ENCODE measurements at regions not wholly inside any gene's neighbourhood (a gene's known extent, or its start where the extent isn't known, plus 50 kb on each side); places are given as distances from the start of the nearest gene placed in this dataset.
A peak's percentile ranks its signal among the peaks of the same experiment; 100 is the strongest.

DNA sequence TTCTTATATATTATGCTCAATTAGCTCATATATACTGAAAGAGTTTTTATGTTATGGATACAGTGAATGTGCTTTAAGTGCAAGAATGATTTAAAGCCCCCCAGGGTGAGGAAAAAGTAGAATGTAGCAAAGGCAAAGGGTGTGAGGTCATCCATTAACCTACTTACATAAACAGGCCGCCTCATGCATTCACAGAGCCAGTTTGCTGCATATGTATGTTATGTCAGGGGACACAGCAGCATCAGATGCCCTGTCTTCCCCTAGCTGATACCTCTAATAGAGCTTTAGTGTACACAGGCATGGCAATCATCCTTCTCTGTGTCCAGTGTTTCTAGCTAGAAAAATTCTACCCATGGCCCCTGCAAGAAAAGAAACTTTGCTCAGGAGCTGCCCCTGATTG is 187.8 kb upstream of the FSHR start:
- WGBS (ENCODE audit: low lambda C conversion rate): 0% methylated on average over 1 of the region's 1 CpG
- TF ChIP-seq USF2 (IDR thresholded peaks at IDR 0.05; ENCODE audit: borderline replicate concordance, low read depth, low read length) (no peak), NFIC (IDR thresholded peaks at IDR 0.05; ENCODE audit: borderline replicate concordance) (no peak), MEF2A (IDR thresholded peaks at IDR 0.05; ENCODE audit: borderline replicate concordance, low read depth) (no peak), FOSL2 (IDR thresholded peaks at IDR 0.05; ENCODE audit: borderline replicate concordance, low read depth) (no peak), SIN3A (IDR thresholded peaks at IDR 0.05; ENCODE audit: borderline replicate concordance, low read depth, low read length) (no peak), RFX5 (IDR thresholded peaks at IDR 0.05; ENCODE audit: low read length) (no peak), GATA2 (CRISPR knock-in tag; IDR thresholded peaks at IDR 0.05) (no peak), CTCF (IDR thresholded peaks at IDR 0.05) (no peak), NRF1 (IDR thresholded peaks at IDR 0.05; ENCODE audit: low read depth, low read length) (no peak), TAF1 (IDR thresholded peaks at IDR 0.05; ENCODE audit: borderline replicate concordance, low read depth, low read length) (no peak), JUND (IDR thresholded peaks at IDR 0.05) (no peak), MAX (IDR thresholded peaks at IDR 0.05; ENCODE audit: low read depth) (no peak), ELF1 (IDR thresholded peaks at IDR 0.05) (no peak), TCF12 (IDR thresholded peaks at IDR 0.05) (no peak), FOXJ3 (CRISPR knock-in tag; IDR thresholded peaks at IDR 0.05) (no peak)
- TF ChIP-seq, protein P1, sequence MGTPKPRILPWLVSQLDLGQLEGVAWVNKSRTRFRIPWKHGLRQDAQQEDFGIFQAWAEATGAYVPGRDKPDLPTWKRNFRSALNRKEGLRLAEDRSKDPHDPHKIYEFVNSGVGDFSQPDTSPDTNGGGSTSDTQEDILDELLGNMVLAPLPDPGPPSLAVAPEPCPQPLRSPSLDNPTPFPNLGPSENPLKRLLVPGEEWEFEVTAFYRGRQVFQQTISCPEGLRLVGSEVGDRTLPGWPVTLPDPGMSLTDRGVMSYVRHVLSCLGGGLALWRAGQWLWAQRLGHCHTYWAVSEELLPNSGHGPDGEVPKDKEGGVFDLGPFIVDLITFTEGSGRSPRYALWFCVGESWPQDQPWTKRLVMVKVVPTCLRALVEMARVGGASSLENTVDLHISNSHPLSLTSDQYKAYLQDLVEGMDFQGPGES (IDR thresholded peaks at IDR 0.05; ENCODE audit: low read depth, low read length): no peak

More for the DNA sequence above, 187.8 kb upstream of the FSHR start:
- Histone ChIP-seq H4K20me1 (ENCODE audit: insufficient read depth) (no peaks in the 10 kb centered on the region), H3K4me3 (ENCODE audit: low read depth in 2 of 2, low read length in 1 of 2) (no peak overlapping the region), H3K36me3 (replicated peaks in 1 of 2; ENCODE audit: control insufficient read depth in 1 of 2, insufficient read depth in 2 of 2, low read length in 1 of 2) (no peaks in the 10 kb centered on the region), H3K4me2 (no peak overlapping the region), H3K4me1 (ENCODE audit: control insufficient read depth in 1 of 2, insufficient read depth in 2 of 2, low read depth in 1 of 2, low read length in 1 of 2) (no peaks in the 10 kb centered on the region; a peak in 1 of 4 replicates), H3K79me2 (ENCODE audit: insufficient read depth) (no peaks in the 10 kb centered on the region), H3K27me3 (ENCODE audit: insufficient read depth) (no peaks in the 10 kb centered on the region), H3K9ac (no peak overlapping the region), H2AFZ (ENCODE audit: low read depth) (no peak overlapping the region), H3F3A (replicated peaks; ENCODE audit: insufficient read depth) (no peaks in the 10 kb centered on the region), H3K27ac (ENCODE audit: low read depth in 2 of 2, low read length in 1 of 2) (no peak overlapping the region), H3K9me2 (no peaks in the 10 kb centered on the region), H3K9me3 (no peaks in the 10 kb centered on the region)
- CTCF ChIA-PET: no interaction called here
- DNase-seq: peak; percentile 14
- POLR2A ChIA-PET: no interaction called here

Measured in SK-N-SH (cell line).